ENCODE measurements at regions not wholly inside any gene's neighbourhood (a gene's known extent, or its start where the extent isn't known, plus 50 kb on each side); places are given as distances from the start of the nearest gene placed in this dataset.

GRCh38 chr5:174159327-174160114 is 114.0 kb downstream of the NSG2 start:
- DNase-seq, result no peak

DNA sequence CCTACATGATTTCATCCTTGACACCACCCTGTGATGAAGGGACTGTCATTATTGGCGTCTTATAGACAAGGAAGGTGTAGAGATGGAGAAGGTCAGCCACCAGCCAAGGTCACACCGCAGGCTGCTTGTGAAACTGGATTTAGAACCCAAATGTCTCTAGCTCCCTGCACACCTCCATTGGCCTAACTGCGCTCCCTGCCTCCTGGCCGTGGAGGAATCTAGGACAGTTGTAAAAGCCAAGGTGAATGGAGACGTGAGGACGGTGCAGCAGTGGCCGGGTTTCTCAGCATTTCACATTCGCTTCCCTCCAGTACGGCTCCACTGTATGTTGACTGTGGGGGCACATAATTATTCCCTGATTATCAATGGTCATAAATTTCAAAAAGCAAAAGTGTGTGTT is 119.9 kb downstream of the NSG2 start:
- no peak for DNase-seq

- no peak for DNase-seq
Observed at GRCh38 chr5:174166231-174167079, 120.9 kb downstream of the NSG2 start.

DNA sequence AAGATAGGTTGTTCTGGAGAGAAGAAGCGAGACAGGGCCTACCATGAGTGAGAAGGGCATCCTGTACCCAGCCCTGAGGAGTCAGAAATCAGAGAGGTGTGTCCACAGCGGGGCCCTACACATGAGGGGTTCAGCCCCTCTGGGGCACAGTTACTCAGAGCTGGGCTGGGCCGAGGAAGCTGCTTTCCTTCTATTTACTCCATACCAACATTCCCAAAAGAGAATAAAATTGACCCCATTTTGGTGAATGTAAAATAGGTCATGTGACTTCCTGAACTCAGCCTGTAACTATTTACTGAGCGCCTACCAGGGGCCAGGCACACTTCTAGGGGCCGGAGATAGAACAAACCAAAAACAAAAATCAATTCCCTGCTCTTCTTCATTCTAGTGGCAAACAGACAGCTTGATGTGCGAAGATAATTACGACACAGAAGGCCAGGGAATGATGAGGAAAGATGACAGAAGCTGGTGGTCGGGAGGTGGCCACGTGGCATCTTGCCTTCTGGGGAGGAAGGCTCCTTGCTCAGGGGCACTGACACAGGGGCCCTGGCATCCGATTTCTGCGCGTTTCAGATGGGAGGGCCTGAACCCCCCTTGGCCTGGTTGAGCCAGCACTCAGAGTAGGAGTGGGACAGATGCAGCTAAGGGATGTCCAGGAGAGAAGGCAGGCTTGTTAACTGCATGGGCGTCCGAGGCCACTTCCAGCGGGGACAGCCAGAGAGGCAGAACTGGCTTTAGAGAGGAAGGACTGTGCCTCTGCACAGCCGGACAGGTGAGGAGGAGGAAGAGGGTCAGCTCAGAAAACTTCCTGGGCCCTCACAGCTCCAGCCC is 121.8 kb downstream of the NSG2 start:
- no peak for DNase-seq

DNA sequence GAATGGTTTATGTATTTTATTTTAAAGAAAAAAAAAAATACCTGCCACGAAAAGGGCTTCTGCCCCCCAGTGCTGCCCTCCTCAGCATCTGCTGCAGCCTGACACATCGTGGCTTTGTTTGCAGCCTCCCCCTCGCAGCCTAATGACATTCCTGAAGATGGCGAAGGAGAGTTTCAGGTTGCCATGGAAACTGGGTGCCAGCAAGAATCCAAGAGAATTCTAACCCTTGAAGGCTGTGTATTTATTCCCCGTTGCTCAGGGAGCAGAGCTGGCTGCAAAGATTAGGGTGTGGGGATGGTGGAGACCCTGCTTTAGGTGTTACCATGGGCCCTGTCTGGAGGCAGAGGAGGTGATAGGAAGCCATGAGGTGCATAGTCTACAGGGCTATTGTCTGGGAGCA is 126.6 kb downstream of the NSG2 start:
- no peak for DNase-seq

GRCh38 chr5:174172566-174172965 is 127.1 kb downstream of the NSG2 start:
- no peak for DNase-seq

GRCh38 chr5:174173766-174174165 is 128.3 kb downstream of the NSG2 start:
- no peak for DNase-seq

DNA sequence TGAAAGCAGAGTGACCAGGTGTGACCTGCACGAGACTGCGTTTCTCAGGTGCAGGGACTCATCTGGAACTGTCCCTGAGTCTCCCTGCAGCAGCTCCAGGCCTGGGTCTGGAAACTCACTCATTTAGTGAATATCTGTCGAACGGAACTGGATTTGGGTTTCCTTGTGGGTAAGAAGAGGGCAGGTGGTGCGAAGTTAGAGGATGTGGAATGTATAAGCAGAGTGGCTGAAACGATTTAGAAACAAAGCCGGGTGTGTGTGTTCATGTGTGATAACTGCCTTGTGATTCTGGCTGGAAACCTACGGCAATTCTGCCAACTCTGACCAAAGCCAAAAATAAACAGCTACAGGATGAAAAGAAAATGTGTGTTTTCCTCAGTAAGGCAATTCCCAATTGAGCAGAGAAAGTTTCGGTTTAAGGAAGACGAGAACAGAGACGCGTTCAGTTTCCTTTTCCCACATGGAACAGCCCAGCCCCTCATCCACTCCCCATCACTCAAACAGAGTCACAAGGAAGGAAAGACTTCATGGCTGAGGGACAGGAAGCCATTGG is 130.3 kb downstream of the NSG2 start:
- no peak for DNase-seq

GRCh38 chr5:174176511-174176910 is 131.0 kb downstream of the NSG2 start:
- DNase-seq, result no peak

DNA sequence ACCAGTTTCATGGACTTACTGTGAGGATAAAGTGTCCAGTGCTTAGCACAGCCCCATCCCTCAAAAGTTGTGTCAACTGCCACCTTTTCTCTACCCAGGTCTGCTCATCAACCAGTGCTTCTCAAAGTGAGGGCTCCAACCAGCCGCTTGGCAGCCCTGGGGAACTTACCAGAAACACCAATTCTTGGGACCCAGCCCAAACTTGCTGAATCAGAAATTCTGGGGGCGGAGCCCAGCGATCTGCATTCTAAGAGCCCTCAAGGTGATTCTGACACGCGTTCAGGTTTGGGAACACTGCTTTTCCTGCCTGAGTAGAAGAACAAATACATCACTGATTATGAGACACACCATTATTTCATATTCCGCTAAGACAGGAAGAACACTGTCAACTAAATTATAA is 132.0 kb downstream of the NSG2 start:
- DNase-seq, result no peak

GRCh38 chr5:174177976-174178605 is 132.6 kb downstream of the NSG2 start:
- no peak for DNase-seq

DNA sequence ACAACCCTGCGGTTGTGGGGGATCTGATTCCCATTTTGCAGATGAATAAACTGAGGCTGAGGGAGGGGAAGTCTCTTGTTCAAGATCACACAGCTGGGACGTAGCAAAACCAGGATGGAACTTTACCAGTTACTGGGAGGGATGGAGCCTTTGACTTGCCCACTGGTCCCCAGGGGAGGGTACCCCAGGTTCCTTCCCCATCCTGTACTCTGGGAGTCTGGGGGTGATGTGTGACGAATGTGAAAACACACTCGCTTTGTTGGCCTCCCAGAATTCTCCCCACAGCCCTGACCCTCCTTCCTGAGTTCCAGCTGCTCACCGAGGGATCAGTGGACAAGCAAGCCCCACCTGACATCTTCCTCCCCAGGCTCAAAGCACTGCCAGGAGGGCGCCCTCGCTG is 135.1 kb downstream of the NSG2 start:
- DNase-seq, result no peak

DNA sequence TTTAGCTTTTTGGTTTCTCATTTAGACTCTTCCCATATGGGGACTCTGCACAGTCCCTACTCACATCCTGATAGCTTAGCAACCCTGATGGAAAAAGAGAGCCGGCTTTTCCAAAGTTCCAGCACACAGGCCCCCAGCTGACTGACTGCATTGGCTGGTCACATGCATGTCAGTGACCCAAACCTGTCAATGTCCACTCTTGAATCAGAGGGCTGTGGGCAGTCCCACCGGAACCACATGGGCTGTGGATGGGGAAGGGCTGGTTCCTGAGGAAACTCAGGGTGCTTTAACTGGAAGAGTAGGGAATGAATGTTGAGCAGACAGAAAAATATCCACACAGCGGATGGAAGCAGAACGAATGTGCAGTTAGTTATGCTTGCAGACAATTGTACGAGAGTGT is 136.6 kb downstream of the NSG2 start:
- no peak for DNase-seq

DNA sequence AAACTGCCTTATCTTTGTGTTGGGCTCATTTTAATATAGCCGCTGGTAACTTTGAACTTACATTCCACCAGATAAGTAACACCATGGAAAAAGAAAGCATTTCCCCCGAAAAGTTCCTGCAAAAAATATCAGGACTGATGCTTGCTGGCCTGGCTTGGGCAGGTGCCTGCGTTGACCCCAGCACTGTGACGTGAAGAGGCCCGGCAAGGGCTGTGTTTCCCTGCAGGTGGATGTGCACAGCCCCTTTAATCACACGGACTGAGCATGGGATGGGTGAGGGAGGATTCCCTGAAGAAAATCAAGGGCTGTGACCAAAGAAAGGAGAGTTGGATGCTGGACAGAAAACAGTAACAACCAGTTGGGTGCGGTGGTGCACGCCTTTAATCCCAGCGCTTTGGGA is 138.2 kb downstream of the NSG2 start:
- DNase-seq, result no peak

DNA sequence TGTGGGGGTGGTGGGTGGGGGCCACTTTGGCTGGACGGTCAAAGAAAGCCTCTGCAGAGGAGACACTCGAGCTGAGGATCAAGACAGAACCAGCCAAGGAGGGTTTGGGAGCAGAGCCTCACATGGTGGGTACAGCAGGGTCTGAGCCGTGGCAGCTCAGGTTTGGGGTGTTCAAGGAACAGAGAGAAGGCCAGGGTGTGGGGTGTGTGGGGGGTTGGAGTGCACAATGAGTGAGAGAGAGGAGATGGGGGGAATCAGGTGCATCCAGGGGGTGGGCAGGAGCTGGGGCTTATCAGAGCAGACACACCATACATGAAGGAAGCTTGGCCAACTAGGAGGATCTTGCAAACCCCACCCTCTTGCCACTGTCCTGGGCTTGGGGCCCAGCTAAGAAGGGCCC is 140.0 kb downstream of the NSG2 start:
- DNase-seq, result no peak

- DNase-seq, result no peak
Observed at GRCh38 chr5:174186096-174186695, 140.7 kb downstream of the NSG2 start.

- no peak for DNase-seq
Observed at GRCh38 chr5:174187001-174187400, 141.5 kb downstream of the NSG2 start.

DNA sequence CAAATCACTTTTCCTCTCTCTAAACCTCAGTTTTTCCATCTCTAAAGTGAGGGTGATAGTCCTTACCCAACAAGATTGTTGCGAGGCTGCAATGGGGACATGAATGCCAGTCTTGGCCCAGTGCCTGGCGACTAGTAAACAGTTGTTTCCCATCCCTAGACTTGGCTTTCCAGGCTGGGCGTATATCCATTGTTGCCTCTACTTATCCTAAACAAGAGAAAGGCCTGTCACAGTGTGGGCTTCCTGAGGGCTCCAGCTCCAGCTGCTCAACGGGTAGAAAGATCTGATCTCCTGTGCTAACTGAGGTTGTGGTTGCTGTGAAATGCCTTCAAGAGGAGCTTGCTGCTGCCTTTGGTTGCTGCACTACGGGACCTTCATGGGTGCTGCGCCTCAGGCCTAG is 142.0 kb downstream of the NSG2 start:
- DNase-seq, result no peak

DNA sequence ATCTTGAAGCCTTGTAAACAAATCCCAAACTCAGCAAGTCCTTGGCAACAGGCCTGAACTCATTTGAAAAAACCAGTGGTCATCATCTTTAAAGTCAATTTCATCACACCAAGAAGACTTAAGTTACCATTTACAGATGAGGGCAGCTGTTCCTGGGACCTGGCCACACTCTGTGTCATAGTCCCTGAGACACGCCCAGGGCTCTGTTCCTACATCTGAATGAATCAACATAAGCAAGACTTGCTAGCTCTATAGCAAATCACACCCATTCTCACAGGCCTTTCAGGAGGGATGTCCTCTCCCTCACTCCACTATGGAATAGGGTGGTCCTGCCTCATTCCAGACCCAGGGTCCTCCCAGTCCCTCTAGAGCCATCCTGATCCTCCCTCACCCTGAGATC is 142.8 kb downstream of the NSG2 start:
- no peak for DNase-seq

DNA sequence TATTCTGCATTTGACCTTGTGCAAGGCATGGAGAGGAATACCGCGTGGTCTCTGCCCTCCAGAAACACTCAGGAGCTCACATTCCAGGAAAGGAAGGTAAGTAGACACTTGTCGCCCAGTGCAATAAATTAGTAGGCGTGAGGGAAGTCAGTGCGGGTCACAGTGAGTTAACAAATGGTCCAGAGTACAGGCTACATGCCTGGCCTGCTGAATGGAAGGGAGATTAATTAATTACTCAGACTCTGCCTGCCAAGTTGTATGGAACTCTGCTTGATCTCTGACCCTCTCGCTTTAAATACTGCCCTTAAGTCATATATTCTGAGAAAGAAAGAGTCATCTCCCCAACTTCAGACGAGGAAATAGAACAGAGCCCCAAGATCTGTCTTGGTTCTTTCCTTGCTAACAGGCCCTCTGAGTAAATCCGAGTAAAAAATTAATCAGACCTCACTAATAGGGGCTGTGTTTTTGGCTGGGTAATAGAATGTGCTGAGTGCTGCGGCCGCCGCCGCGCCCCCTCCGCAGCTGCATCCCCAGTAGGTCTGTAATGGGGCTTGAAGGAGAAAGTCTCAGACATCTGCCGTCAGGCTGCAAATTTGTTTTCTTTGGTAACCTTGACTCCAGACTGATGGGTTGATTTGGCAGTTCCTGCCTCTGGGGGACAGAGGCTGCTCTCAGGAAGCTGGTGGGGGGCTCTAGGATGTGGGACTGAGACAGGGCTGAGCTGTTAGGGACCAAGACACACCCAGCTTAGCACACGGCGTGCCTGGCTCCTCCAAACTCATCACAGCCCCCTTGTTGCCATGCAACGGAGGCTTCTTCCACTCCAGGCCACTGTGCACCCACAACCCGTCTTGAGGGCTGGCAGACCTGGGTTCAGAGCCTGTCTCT is 144.4 kb downstream of the NSG2 start:
- no peak for DNase-seq

DNA sequence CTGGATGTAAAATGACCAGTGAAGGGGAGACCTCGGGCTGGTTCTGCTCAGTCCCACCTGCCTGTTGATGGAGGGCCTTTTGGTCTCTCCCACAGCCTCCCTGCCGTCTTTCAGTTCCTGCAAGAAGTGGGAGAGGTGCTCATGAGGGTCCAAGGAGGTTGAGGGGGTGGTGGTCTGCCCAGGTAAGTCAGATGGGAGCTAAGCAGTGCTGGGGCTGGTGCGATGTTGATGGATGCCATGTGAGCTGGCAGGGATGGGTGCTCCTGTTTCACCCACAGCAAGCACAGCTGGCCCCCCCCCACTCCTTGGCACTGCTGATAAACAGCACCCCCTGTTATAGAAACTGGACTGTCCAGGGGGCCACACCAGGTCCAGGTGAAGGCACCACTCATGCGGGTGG is 145.6 kb downstream of the NSG2 start:
- no peak for DNase-seq
